ENCODE measurements at regions not wholly inside any gene's neighbourhood (a gene's known extent, or its start where the extent isn't known, plus 50 kb on each side); places are given as distances from the start of the nearest gene placed in this dataset.

DNA sequence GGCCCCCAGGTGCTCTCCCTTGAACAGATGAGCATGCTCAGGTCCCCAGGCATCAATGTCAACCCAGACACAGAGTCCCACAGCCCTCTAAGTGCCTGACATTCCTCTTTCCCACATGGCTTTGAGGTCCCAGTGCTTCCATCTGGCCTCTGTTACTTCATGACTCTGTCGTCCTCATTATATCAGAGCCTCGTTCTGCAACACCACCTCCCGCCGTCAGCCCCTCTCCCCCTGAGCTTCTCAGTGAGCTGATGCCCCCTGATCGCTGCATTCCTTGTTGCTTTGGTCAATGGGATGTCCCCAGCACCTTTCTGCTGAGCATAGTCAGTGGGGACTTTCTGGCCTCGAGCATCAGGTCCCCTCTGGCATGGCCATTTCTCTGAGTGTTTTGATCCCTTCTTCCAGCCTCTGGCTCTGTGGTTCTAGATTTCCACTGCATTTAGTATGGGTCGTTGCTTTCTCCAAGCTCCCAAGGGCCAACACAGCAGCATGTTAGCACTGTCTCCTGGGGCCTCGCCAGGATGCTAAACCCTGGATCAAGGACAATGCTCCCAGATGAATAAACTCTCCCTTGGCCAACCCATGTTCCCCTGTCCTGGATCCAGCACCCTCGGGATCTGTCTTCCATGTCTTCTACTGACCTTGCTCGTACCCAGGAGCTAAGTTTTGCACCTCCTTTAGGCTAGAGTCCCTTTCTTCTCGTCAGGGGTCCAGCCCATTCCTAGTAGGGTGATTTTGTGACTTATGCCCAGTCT lies 143.2 kb upstream of the TWIST2 start:
- DNase-seq (ENCODE audit: extremely low spot score): no peak
- TF ChIP-seq HDGF (IDR thresholded peaks at IDR 0.05; ENCODE audit: borderline replicate concordance) (no peak), ARNT (IDR thresholded peaks at IDR 0.05) (no peak), CTBP1 (IDR thresholded peaks at IDR 0.05; ENCODE audit: borderline replicate concordance) (no peak)
- ChIA-PET CTCF (interaction anchor here (0.6 kb wide), 1 partner anchor 8 kb away, joined by 3 read pairs; no protein-coding TSS in a partner anchor), POLR2A (no interaction called here)

- no peak for DNase-seq (ENCODE audit: extremely low spot score)
- CTCF ChIA-PET: no interaction called here
- TF ChIP-seq TARDBP (IDR thresholded peaks at IDR 0.05): no peak
- TF ChIP-seq, protein P1, sequence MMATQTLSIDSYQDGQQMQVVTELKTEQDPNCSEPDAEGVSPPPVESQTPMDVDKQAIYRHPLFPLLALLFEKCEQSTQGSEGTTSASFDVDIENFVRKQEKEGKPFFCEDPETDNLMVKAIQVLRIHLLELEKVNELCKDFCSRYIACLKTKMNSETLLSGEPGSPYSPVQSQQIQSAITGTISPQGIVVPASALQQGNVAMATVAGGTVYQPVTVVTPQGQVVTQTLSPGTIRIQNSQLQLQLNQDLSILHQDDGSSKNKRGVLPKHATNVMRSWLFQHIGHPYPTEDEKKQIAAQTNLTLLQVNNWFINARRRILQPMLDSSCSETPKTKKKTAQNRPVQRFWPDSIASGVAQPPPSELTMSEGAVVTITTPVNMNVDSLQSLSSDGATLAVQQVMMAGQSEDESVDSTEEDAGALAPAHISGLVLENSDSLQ (IDR thresholded peaks at IDR 0.05): no peak
- no peak for TF ChIP-seq CTBP1 (IDR thresholded peaks at IDR 0.05; ENCODE audit: borderline replicate concordance)
- TF ChIP-seq ARNT (IDR thresholded peaks at IDR 0.05): no peak
- TF ChIP-seq HDGF (IDR thresholded peaks at IDR 0.05; ENCODE audit: borderline replicate concordance): no peak
- TF ChIP-seq FOXK2 (IDR thresholded peaks at IDR 0.05): no peak
- TF ChIP-seq NFRKB (IDR thresholded peaks at IDR 0.05): no peak
- no peak for TF ChIP-seq SUZ12 (IDR thresholded peaks at IDR 0.05)
- no peak for TF ChIP-seq LEF1 (IDR thresholded peaks at IDR 0.05; ENCODE audit: borderline replicate concordance)
- TF ChIP-seq FOXA1 (IDR thresholded peaks at IDR 0.05): no peak
- no peak for TF ChIP-seq BHLHE40 (IDR thresholded peaks at IDR 0.05; ENCODE audit: borderline replicate concordance)
- TF ChIP-seq FOXM1 (IDR thresholded peaks at IDR 0.05; ENCODE audit: borderline replicate concordance): no peak
- no peak for TF ChIP-seq ELF4 (IDR thresholded peaks at IDR 0.05)
- TF ChIP-seq ZNF384 (IDR thresholded peaks at IDR 0.05): no peak
- POLR2A ChIA-PET: no interaction called here
Observed at GRCh38 chr2:238706163-238706562, 141.7 kb upstream of the TWIST2 start.

- no peak for TF ChIP-seq FOXA1 (IDR thresholded peaks at IDR 0.05)
- no peak for TF ChIP-seq TARDBP (IDR thresholded peaks at IDR 0.05)
- no peak for TF ChIP-seq ARNT (IDR thresholded peaks at IDR 0.05)
- no peak for TF ChIP-seq FOXM1 (IDR thresholded peaks at IDR 0.05; ENCODE audit: borderline replicate concordance)
- TF ChIP-seq HDGF (IDR thresholded peaks at IDR 0.05; ENCODE audit: borderline replicate concordance): no peak
- no peak for TF ChIP-seq SP1 (IDR thresholded peaks at IDR 0.05)
- TF ChIP-seq CTBP1 (IDR thresholded peaks at IDR 0.05; ENCODE audit: borderline replicate concordance): no peak
- ChIA-PET CTCF (no interaction called here), POLR2A (no interaction called here)
- DNase-seq (ENCODE audit: extremely low spot score): no peak
Observed at GRCh38 chr2:238706673-238707072, 141.2 kb upstream of the TWIST2 start.

- no peak for TF ChIP-seq TARDBP (IDR thresholded peaks at IDR 0.05)
- TF ChIP-seq ARNT (IDR thresholded peaks at IDR 0.05): no peak
- TF ChIP-seq FOXM1 (IDR thresholded peaks at IDR 0.05; ENCODE audit: borderline replicate concordance): no peak
- no peak for TF ChIP-seq NFRKB (IDR thresholded peaks at IDR 0.05)
- ChIA-PET CTCF (no interaction called here), POLR2A (no interaction called here)
- DNase-seq (ENCODE audit: extremely low spot score): no peak
Observed at GRCh38 chr2:238709325-238710025, 138.4 kb upstream of the TWIST2 start.

GRCh38 chr2:238710032-238710735 lies 137.7 kb upstream of the TWIST2 start:
- no peak for TF ChIP-seq FOXM1 (IDR thresholded peaks at IDR 0.05; ENCODE audit: borderline replicate concordance)
- TF ChIP-seq LEF1 (IDR thresholded peaks at IDR 0.05; ENCODE audit: borderline replicate concordance): no peak
- TF ChIP-seq ZNF384 (IDR thresholded peaks at IDR 0.05): no peak
- TF ChIP-seq BHLHE40 (IDR thresholded peaks at IDR 0.05; ENCODE audit: borderline replicate concordance): no peak
- TF ChIP-seq L3MBTL2 (conservative IDR thresholded peaks at IDR 0.05): no peak
- no peak for TF ChIP-seq FOXK2 (IDR thresholded peaks at IDR 0.05)
- no peak for TF ChIP-seq TARDBP (IDR thresholded peaks at IDR 0.05)
- no peak for TF ChIP-seq HDGF (IDR thresholded peaks at IDR 0.05; ENCODE audit: borderline replicate concordance)
- no peak for TF ChIP-seq ARNT (IDR thresholded peaks at IDR 0.05)
- no peak for TF ChIP-seq NFRKB (IDR thresholded peaks at IDR 0.05)
- no peak for TF ChIP-seq CTBP1 (IDR thresholded peaks at IDR 0.05; ENCODE audit: borderline replicate concordance)
- no peak for TF ChIP-seq FOXA1 (IDR thresholded peaks at IDR 0.05)
- TF ChIP-seq ELF4 (IDR thresholded peaks at IDR 0.05): no peak
- TF ChIP-seq, protein P1 (IDR thresholded peaks at IDR 0.05): no peak
- TF ChIP-seq SP1 (IDR thresholded peaks at IDR 0.05): no peak
- no peak for TF ChIP-seq SUZ12 (IDR thresholded peaks at IDR 0.05)
- CTCF ChIA-PET: no interaction called here
- no peak for DNase-seq (ENCODE audit: extremely low spot score)
- POLR2A ChIA-PET: no interaction called here

GRCh38 chr2:238710787-238711186 lies 137.1 kb upstream of the TWIST2 start:
- no peak for TF ChIP-seq BHLHE40 (IDR thresholded peaks at IDR 0.05; ENCODE audit: borderline replicate concordance)
- no peak for TF ChIP-seq ZNF384 (IDR thresholded peaks at IDR 0.05)
- no peak for TF ChIP-seq FOXA1 (IDR thresholded peaks at IDR 0.05)
- TF ChIP-seq SP1 (IDR thresholded peaks at IDR 0.05): no peak
- no peak for TF ChIP-seq LEF1 (IDR thresholded peaks at IDR 0.05; ENCODE audit: borderline replicate concordance)
- no peak for TF ChIP-seq L3MBTL2 (conservative IDR thresholded peaks at IDR 0.05)
- no peak for TF ChIP-seq FOXK2 (IDR thresholded peaks at IDR 0.05)
- TF ChIP-seq NFRKB (IDR thresholded peaks at IDR 0.05): no peak
- TF ChIP-seq ELF4 (IDR thresholded peaks at IDR 0.05): no peak
- no peak for TF ChIP-seq CTBP1 (IDR thresholded peaks at IDR 0.05; ENCODE audit: borderline replicate concordance)
- TF ChIP-seq SUZ12 (IDR thresholded peaks at IDR 0.05): no peak
- no peak for TF ChIP-seq FOXM1 (IDR thresholded peaks at IDR 0.05; ENCODE audit: borderline replicate concordance)
- TF ChIP-seq, protein P1 (IDR thresholded peaks at IDR 0.05): no peak
- no peak for TF ChIP-seq HDGF (IDR thresholded peaks at IDR 0.05; ENCODE audit: borderline replicate concordance)
- no peak for TF ChIP-seq TARDBP (IDR thresholded peaks at IDR 0.05)
- TF ChIP-seq ARNT (IDR thresholded peaks at IDR 0.05): no peak
- POLR2A ChIA-PET: no interaction called here
- no peak for DNase-seq (ENCODE audit: extremely low spot score)
- CTCF ChIA-PET: no interaction called here
